ENCODE measurements at regions not wholly inside any gene's neighbourhood (a gene's known extent, or its start where the extent isn't known, plus 50 kb on each side); places are given as distances from the start of the nearest gene placed in this dataset.

DNA sequence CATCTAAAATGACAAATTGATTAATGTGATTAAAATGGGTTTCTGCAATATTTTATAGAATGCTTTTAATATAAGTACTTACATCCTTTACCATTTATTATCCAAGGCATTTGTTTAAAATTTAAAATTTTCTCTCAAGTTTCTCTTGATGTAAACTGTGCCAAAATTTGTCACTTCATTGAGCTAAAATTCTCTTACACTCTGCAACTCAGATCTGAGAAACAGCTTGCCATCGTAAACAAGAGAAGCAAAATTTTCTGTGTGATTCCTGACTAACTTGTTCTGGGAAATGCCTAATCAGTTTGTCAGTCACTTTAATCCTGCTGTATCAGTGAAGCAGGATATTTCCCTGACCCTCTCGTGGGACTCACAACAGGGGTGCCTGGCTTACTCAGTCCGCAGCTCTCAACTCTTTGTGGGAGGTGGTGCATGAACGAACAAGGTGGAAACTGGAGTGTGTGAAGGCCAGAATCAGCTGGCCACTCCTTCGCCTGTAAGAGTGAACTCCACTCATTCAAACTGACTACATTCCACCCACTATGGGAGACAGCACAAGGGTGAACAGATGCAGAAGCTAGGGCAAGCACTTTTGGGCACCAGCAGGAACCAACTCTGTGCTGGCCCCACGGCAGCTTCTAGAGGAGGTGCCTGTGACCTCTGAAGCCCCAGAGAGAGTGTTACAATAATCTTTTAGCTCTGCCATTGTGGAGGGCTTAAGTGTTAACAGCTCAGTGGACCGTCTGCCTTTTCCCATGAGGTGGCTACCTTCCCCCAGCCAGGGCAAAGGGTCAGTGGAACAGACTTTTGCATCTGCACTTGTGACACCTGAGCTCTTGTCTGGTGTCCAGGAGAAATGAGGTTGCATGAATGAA, 349.4 kb downstream of the FAT4 start:
- no peak overlapping the region for H3K27ac ChIP-seq (ENCODE audit: low read depth in 1 of 2, low read length in 1 of 2)
- H3K4me1 ChIP-seq (ENCODE audit: control insufficient read depth in 2 of 2, insufficient read depth in 2 of 2, low read length in 2 of 2) = no peaks in the 10 kb centered on the region
- no peak overlapping the region for H3K4me3 ChIP-seq (ENCODE audit: low read length in 2 of 2)
- no peaks in the 10 kb centered on the region for H3K27me3 ChIP-seq (ENCODE audit: control insufficient read depth in 2 of 2, insufficient read depth in 1 of 2, low read length in 1 of 2)
- DNase-seq (ENCODE audit: low read depth in 6 of 9, low spot score in 9 of 9) = no peak
- H3K36me3 ChIP-seq (ENCODE audit: control insufficient read depth in 2 of 2, insufficient read depth in 2 of 2, low read length in 1 of 2) = no peaks in the 10 kb centered on the region
- no peaks in the 10 kb centered on the region for H3K9me3 ChIP-seq (ENCODE audit: control insufficient read depth in 2 of 2, insufficient read depth in 1 of 2, low read length in 1 of 2)
- WGBS = 92% methylated on average over 7 of the region's 7 CpGs

DNA sequence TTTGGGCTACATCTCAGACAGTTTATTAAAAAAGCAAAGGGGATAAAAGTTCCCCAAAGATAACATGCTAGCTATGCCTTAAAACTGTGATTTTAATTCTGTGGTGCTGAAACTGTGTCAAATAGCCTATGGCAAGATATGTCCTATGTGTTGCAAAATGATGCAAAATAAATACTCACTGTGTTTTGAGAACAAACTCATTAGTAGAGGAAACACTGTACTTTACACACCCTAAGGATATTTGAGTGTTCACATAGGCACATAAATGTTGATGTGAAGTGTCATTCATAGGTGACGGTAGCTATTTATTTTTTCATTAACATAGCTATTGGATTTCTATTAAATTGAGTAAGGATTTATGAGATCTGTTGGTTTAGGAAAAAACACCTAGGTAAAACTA, 351.9 kb downstream of the FAT4 start:
- Histone ChIP-seq H3K4me3 (ENCODE audit: low read length in 2 of 2) (no peak overlapping the region), H3K36me3 (ENCODE audit: control insufficient read depth in 2 of 2, insufficient read depth in 2 of 2, low read length in 1 of 2) (no peaks in the 10 kb centered on the region), H3K27ac (ENCODE audit: low read depth in 1 of 2, low read length in 1 of 2) (no peak overlapping the region), H3K4me1 (ENCODE audit: control insufficient read depth in 2 of 2, insufficient read depth in 2 of 2, low read length in 2 of 2) (no peaks in the 10 kb centered on the region), H3K27me3 (ENCODE audit: control insufficient read depth in 2 of 2, insufficient read depth in 1 of 2, low read length in 1 of 2) (no peaks in the 10 kb centered on the region), H3K9me3 (ENCODE audit: control insufficient read depth in 2 of 2, insufficient read depth in 1 of 2, low read length in 1 of 2) (peaks cover 0 to under 1% of the 10 kb centered on the region in 2 donors)
- no peak for DNase-seq (ENCODE audit: low read depth in 6 of 9, low spot score in 9 of 9)
- WGBS = 99% methylated on average over 1 of the region's 1 CpG

DNA sequence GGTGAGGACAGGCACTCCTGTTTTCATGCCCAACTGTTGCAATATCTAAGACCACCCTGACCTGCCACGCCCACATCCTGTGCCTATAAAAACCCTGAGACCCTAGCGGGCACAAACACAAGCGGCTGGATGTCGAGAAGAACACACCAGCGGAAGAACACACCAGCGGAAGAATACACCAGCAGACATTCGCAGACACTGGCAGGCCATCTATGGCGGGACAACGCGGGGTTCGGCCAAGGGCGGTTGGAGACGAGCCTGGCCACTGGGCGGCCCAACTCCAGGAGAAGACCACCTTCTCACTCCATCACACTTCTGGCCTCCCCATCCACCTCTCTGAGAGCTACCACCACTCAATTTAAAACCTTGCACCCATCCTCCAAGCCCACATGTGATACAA, 361.4 kb downstream of the FAT4 start:
- Histone ChIP-seq H3K27ac (ENCODE audit: low read depth in 1 of 2, low read length in 1 of 2) (no peak overlapping the region), H3K4me1 (ENCODE audit: control insufficient read depth in 2 of 2, insufficient read depth in 2 of 2, low read length in 2 of 2) (no peaks in the 10 kb centered on the region), H3K36me3 (ENCODE audit: control insufficient read depth in 2 of 2, insufficient read depth in 2 of 2, low read length in 1 of 2) (no peaks in the 10 kb centered on the region), H3K27me3 (ENCODE audit: control insufficient read depth in 2 of 2, insufficient read depth in 1 of 2, low read length in 1 of 2) (no peaks in the 10 kb centered on the region), H3K4me3 (ENCODE audit: low read length in 2 of 2) (no peak overlapping the region), H3K9me3 (ENCODE audit: control insufficient read depth in 2 of 2, insufficient read depth in 1 of 2, low read length in 1 of 2) (peaks cover 0 to 3% of the 10 kb centered on the region in 2 donors)
- WGBS = 98% methylated on average over 14 of the region's 14 CpGs
- DNase-seq (ENCODE audit: low read depth in 6 of 9, low spot score in 9 of 9) = no peak

DNA sequence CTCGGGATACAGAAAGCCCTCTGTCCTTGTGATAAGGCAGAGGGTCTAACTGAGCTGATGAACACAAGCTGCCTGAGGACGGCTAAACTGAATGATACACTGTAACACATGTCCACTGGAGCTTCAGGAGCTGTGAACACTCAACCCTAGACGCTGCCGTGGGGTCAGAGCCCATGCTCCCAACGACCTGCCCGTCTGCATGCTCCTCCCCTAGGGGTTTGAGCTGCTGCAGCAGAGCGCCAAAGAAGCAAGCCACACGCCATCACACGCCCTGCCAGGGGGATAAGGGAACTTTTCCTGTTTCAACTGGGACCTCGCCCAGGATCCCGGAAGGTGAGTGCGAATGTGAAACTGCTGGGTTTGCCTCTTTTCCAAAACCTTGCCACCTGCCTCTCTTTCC, 361.8 kb downstream of the FAT4 start:
- no peak for DNase-seq (ENCODE audit: low read depth in 6 of 9, low spot score in 9 of 9)
- Histone ChIP-seq H3K4me1 (ENCODE audit: control insufficient read depth in 2 of 2, insufficient read depth in 2 of 2, low read length in 2 of 2) (no peaks in the 10 kb centered on the region), H3K27ac (ENCODE audit: low read depth in 1 of 2, low read length in 1 of 2) (no peak overlapping the region), H3K9me3 (ENCODE audit: control insufficient read depth in 2 of 2, insufficient read depth in 1 of 2, low read length in 1 of 2) (peaks cover 0 to 2% of the 10 kb centered on the region in 2 donors), H3K36me3 (ENCODE audit: control insufficient read depth in 2 of 2, insufficient read depth in 2 of 2, low read length in 1 of 2) (no peaks in the 10 kb centered on the region), H3K27me3 (ENCODE audit: control insufficient read depth in 2 of 2, insufficient read depth in 1 of 2, low read length in 1 of 2) (no peaks in the 10 kb centered on the region), H3K4me3 (ENCODE audit: low read length in 2 of 2) (no peak overlapping the region)
- WGBS = 95% methylated on average over 12 of the region's 12 CpGs

DNA sequence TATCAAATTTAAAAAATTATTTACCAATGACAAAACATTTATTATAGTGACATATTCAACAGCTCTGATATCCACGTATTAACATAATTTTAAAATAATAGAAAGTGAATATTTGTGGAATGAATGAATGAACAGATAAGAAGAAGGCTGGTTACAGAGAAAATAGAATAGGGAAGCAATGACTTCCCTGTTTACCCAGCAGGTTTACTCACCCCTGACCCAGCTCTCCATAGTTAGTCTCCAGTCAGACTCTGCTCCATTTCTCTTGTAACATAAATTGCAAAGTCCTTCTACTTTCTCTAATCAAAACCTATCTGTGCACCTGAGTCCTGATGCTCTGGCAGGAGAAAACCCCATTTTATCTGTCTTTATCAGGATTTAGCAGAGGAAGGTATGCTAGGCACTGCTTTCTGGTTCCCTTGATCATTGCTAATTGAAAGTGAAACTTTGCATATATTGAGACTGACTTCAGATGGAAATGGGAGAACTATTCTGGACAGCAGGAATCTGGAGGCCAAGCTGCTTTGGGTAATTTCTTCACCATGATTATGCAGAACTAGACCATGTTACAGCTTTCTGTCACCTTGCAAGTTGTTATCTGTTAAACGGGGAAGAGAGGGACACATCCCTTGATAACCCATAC, 363.0 kb downstream of the FAT4 start:
- DNase-seq (ENCODE audit: low read depth in 6 of 9, low spot score in 9 of 9) = no peak
- H3K27me3 ChIP-seq (ENCODE audit: control insufficient read depth in 2 of 2, insufficient read depth in 1 of 2, low read length in 1 of 2) = no peaks in the 10 kb centered on the region
- no peaks in the 10 kb centered on the region for H3K4me1 ChIP-seq (ENCODE audit: control insufficient read depth in 2 of 2, insufficient read depth in 2 of 2, low read length in 2 of 2)
- no peak overlapping the region for H3K27ac ChIP-seq (ENCODE audit: low read depth in 1 of 2, low read length in 1 of 2)
- no peaks in the 10 kb centered on the region for H3K9me3 ChIP-seq (ENCODE audit: control insufficient read depth in 2 of 2, insufficient read depth in 1 of 2, low read length in 1 of 2)
- no peak overlapping the region for H3K4me3 ChIP-seq (ENCODE audit: low read length in 2 of 2)
- whole genome bisulfite sequencing = 91% methylated on average over 2 of the region's 2 CpGs
- H3K36me3 ChIP-seq (ENCODE audit: control insufficient read depth in 2 of 2, insufficient read depth in 2 of 2, low read length in 1 of 2) = no peaks in the 10 kb centered on the region

DNA sequence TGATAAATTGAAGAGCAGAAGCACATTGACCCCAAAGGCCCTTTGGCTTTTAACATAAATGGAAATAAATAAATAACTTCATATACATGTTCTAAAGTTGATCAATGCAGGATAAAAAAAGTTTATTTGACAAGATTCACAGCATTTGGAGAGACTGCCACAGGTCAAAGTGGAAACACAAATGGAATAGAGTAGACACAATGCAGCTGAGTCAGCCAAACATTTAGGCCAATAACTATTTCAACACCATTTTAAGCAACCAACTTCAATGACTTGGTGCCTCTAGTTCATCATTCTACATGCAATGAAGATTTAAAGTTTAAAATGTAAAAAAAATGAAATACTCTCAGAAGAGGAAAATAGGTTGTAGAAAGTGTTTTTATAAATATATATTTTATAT, 365.2 kb downstream of the FAT4 start:
- no peaks in the 10 kb centered on the region for H3K27me3 ChIP-seq (ENCODE audit: control insufficient read depth in 2 of 2, insufficient read depth in 1 of 2, low read length in 1 of 2)
- H3K9me3 ChIP-seq (ENCODE audit: control insufficient read depth in 2 of 2, insufficient read depth in 1 of 2, low read length in 1 of 2) = no peaks in the 10 kb centered on the region
- DNase-seq (ENCODE audit: low read depth in 6 of 9, low spot score in 9 of 9) = no peak
- H3K4me1 ChIP-seq (ENCODE audit: control insufficient read depth in 2 of 2, insufficient read depth in 2 of 2, low read length in 2 of 2) = no peaks in the 10 kb centered on the region
- H3K27ac ChIP-seq (ENCODE audit: low read depth in 1 of 2, low read length in 1 of 2) = no peak overlapping the region
- no peak overlapping the region for H3K4me3 ChIP-seq (ENCODE audit: low read length in 2 of 2)
- H3K36me3 ChIP-seq (ENCODE audit: control insufficient read depth in 2 of 2, insufficient read depth in 2 of 2, low read length in 1 of 2) = no peaks in the 10 kb centered on the region

DNA sequence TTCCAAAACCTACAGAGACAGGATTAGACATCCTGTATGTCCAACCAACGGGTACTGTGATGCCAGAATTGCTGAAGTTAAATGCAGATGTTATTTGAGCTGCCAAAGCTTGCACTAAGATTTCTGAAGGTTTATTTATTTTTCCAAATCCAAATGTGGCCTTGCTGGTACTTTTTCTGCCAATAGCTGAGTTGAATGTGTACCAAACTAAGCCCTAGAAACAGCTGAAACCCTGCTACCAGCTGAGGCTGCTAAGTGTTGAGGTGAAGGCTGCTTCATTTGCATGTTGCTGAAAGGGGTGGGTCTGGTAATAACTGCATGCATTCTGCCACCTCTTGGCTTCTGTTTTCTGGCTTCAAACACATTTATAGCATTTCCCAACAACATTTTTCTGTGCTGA, 366.5 kb downstream of the FAT4 start:
- no peaks in the 10 kb centered on the region for H3K9me3 ChIP-seq (ENCODE audit: control insufficient read depth in 2 of 2, insufficient read depth in 1 of 2, low read length in 1 of 2)
- WGBS = 83% methylated on average over 1 of the region's 1 CpG
- H3K27ac ChIP-seq (ENCODE audit: low read depth in 1 of 2, low read length in 1 of 2) = no peak overlapping the region
- DNase-seq (ENCODE audit: low read depth in 6 of 9, low spot score in 9 of 9) = no peak
- H3K36me3 ChIP-seq (ENCODE audit: control insufficient read depth in 2 of 2, insufficient read depth in 2 of 2, low read length in 1 of 2) = no peaks in the 10 kb centered on the region
- no peak overlapping the region for H3K4me3 ChIP-seq (ENCODE audit: low read length in 2 of 2)
- no peaks in the 10 kb centered on the region for H3K27me3 ChIP-seq (ENCODE audit: control insufficient read depth in 2 of 2, insufficient read depth in 1 of 2, low read length in 1 of 2)
- no peaks in the 10 kb centered on the region for H3K4me1 ChIP-seq (ENCODE audit: control insufficient read depth in 2 of 2, insufficient read depth in 2 of 2, low read length in 2 of 2)

DNA sequence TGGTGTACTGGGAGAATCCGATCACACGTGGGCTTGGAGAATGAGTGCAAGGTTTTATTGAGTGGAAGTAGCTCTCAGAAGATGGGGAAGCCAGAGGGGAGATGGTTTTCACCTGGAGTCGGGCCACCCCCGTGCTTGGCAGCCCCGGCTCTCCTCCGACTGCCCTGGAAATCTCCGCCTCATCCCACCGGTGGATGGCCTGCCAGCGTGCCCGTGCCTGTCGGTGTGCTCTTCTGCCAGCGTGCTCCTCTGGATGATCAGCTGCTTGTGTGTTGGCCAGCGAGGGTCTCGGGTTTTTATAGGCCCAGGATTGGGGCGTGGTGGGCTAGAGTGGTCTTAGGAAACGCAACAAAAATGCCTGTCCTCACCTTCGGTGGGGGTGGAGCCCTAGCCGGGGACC, 368.0 kb downstream of the FAT4 start:
- DNase-seq (ENCODE audit: low read depth in 6 of 9, low spot score in 9 of 9) = no peak
- Histone ChIP-seq H3K4me3 (ENCODE audit: low read length in 2 of 2) (no peak overlapping the region), H3K9me3 (ENCODE audit: control insufficient read depth in 2 of 2, insufficient read depth in 1 of 2, low read length in 1 of 2) (no peaks in the 10 kb centered on the region), H3K36me3 (ENCODE audit: control insufficient read depth in 2 of 2, insufficient read depth in 2 of 2, low read length in 1 of 2) (no peaks in the 10 kb centered on the region), H3K4me1 (ENCODE audit: control insufficient read depth in 2 of 2, insufficient read depth in 2 of 2, low read length in 2 of 2) (no peaks in the 10 kb centered on the region), H3K27me3 (ENCODE audit: control insufficient read depth in 2 of 2, insufficient read depth in 1 of 2, low read length in 1 of 2) (no peaks in the 10 kb centered on the region), H3K27ac (ENCODE audit: low read depth in 1 of 2, low read length in 1 of 2) (no peak overlapping the region)
- 96% methylated on average over 18 of the region's 18 CpGs for WGBS

DNA sequence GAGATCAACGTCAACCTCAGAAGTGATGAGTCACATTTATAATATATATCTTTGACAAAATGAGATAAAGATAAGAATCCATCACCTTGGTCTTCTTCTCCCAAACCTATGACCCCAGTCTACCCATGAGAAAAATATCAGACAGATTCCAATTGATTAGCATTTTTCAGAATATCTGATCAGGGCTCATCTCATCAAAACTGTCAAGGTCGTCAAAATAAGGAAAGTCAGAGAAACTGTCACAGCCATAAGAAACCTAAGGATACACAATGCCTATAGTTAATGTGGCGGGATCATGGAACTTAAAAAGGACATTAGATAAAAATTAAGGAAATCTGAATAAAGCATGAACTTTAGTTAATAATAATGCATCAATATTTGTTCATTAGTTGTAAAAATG, 374.1 kb downstream of the FAT4 start:
- Histone ChIP-seq H3K4me1 (ENCODE audit: control insufficient read depth in 2 of 2, insufficient read depth in 2 of 2, low read length in 2 of 2) (no peaks in the 10 kb centered on the region), H3K27me3 (ENCODE audit: control insufficient read depth in 2 of 2, insufficient read depth in 1 of 2, low read length in 1 of 2) (no peaks in the 10 kb centered on the region), H3K36me3 (ENCODE audit: control insufficient read depth in 2 of 2, insufficient read depth in 2 of 2, low read length in 1 of 2) (no peaks in the 10 kb centered on the region), H3K9me3 (ENCODE audit: control insufficient read depth in 2 of 2, insufficient read depth in 1 of 2, low read length in 1 of 2) (no peaks in the 10 kb centered on the region), H3K27ac (ENCODE audit: low read depth in 1 of 2, low read length in 1 of 2) (no peak overlapping the region), H3K4me3 (ENCODE audit: low read length in 2 of 2) (no peak overlapping the region)
- WGBS = 96% methylated on average over 3 of the region's 3 CpGs
- DNase-seq (ENCODE audit: low read depth in 6 of 9, low spot score in 9 of 9) = no peak
